ENCODE measurements at regions not wholly inside any gene's neighbourhood (a gene's known extent, or its start where the extent isn't known, plus 50 kb on each side); places are given as distances from the start of the nearest gene placed in this dataset.

DNA sequence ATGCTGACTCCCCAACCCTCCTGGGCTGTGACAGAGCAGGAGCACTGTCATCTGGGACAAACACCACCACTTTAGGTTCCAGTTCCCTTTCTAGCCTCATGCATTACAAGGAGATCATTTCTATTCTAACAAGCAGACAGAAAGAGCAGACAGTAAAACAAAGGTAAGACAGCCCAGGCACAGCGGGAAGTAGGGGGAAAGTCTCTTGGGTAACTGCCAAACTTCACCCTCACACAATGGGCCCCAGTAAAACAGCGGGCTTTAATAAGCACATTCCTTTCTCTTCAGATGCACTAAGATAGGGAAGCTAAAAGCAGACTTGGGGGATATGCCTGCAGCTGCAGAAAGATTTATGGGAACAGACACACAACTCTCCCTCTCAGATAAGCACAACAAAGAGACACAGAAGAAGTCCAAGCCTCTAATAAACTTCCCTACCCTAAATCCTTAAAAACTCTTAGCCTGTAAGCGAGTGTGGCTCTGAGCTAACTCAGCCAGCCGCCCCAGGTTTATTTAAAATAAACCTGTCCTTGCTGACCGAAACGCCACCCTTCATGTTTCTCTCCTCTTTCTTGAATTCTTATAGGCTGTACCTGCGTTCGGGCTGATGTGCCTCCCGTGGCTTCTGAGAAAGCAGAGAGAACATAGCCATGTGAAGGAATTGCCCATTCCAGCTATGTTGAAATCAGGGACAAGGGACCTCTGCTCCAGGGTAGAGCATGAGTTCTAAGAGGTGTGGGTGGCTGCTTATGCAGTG is 726.8 kb upstream of the DDX18 start:
- intact Hi-C loops (cut with DNase I, micrococcal nuclease): no loop called here
- Mint-ChIP-seq H3K27ac (no peak overlapping the region), H3K4me3 (no peak overlapping the region), H3K9me3 (ENCODE audit: low read depth) (peaks cover 3% of the 10 kb centered on the region), H3K27me3 (no peaks in the 10 kb centered on the region), H3K4me1 (no peaks in the 10 kb centered on the region), H3K36me3 (ENCODE audit: low read depth) (no peaks in the 10 kb centered on the region)
- ATAC-seq: no peak
- no peak for DNase-seq
- CTCF ChIA-PET: no interaction called here
- POLR2A ChIA-PET: no interaction called here

DNA sequence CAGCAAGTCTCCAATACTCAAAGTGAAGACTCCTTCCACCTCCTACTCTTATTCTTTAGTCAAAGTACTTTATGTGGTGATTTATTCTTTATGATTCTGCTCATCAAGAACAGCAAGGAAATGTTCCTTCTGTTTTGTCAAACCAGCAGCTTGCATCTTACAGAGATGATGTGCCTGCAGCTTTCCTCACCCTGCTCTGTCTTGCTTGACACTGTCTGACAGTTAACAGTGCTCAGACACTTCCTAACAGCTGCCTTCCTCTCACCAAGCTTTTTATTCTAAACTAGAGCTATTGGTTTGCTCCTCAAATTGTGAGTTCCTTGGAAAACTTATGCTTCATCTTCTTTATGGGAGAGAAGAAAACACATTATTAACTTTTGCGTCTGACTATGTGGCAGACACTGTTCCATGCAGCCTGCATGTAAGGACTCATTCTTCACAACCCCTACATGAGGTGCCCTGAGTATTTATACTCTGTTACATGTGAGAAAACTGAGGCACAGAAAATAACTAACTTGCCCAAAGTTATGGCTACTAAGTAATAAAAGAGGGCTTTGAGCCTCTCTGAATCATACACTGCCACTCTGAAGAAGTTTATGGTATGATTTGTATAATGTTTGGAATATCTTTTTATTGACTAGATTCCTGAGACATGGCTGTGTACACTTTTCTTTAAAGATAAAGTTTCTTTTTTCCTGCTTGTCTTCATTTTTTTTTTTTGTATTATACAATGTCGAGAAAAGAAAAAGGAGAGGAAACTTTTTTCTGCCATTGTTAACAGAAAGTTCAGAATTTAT is 723.3 kb upstream of the DDX18 start:
- no peaks in the 10 kb centered on the region for H3K4me1 Mint-ChIP-seq
- no peak for DNase-seq
- ChIA-PET POLR2A (no interaction called here), CTCF (no interaction called here)
- intact Hi-C loops (cut with DNase I, micrococcal nuclease): no loop called here
- H3K27ac Mint-ChIP-seq: no peak overlapping the region
- no peaks in the 10 kb centered on the region for H3K36me3 Mint-ChIP-seq (ENCODE audit: low read depth)
- ATAC-seq: no peak
- no peak overlapping the region for H3K4me3 Mint-ChIP-seq
- H3K9me3 Mint-ChIP-seq (ENCODE audit: low read depth): peaks cover 3% of the 10 kb centered on the region
- no peaks in the 10 kb centered on the region for H3K27me3 Mint-ChIP-seq

DNA sequence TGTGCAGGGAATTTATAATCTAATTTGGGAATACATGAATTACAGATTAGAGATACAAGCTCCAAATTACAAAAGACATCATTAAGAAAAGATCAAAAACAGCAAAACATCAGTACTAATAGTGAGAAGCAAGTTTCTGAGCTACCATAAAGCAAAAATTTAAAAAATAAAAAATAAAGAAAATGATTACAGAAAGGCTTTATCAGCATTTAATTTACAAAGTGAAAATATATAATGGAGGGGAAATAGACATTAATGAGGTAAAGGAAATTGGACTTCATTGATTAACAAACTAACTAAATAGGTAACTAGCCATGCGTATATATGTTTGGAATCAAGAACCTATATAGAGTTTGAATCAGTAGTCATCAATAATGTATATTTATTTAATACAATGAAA is 712.9 kb upstream of the DDX18 start:
- intact Hi-C loops (cut with DNase I, micrococcal nuclease): no loop called here
- DNase-seq: no peak

DNA sequence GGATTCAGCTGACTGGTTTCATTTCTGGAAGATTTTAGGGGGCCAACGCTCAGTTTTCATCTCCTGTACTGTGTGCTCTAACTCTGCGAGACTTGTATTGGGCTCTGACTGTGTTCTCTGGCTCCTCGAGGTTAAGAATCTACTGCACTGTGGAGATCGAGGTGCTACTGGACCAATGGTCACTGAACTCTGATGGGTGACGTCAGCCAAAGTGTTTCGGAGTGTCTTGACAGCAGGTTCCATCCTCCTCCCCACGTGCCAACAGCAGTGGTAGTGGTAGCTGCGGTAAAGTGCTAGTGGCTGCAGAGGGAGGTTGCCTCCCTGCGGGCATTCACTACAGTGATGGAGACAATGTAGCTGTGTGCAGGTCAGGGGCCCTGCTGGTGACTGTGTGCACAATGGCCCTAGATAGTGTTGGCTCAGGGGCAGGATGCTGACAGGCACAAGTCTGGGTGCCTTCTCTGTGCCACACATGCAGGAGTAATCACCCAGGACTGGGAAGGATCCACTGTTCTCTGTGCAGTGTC is 705.7 kb upstream of the DDX18 start:
- ATAC-seq: no peak
- ChIA-PET CTCF (no interaction called here), POLR2A (no interaction called here)
- Mint-ChIP-seq H3K4me3 (no peak overlapping the region), H3K27ac (no peak overlapping the region), H3K4me1 (no peaks in the 10 kb centered on the region), H3K9me3 (ENCODE audit: low read depth) (peaks cover 11% of the 10 kb centered on the region), H3K36me3 (ENCODE audit: low read depth) (no peaks in the 10 kb centered on the region), H3K27me3 (no peaks in the 10 kb centered on the region)
- DNase-seq: no peak
- intact Hi-C loops (cut with DNase I, micrococcal nuclease): no loop called here

More for the DNA sequence above, 712.9 kb upstream of the DDX18 start:
- no peak overlapping the region for H3K27ac Mint-ChIP-seq
- H3K4me3 Mint-ChIP-seq: no peak overlapping the region
- POLR2A ChIA-PET: no interaction called here
- no peaks in the 10 kb centered on the region for H3K4me1 Mint-ChIP-seq
- H3K27me3 Mint-ChIP-seq: no peaks in the 10 kb centered on the region
- ATAC-seq: no peak
- H3K36me3 Mint-ChIP-seq (ENCODE audit: low read depth): no peaks in the 10 kb centered on the region
- peaks cover 2% of the 10 kb centered on the region for H3K9me3 Mint-ChIP-seq (ENCODE audit: low read depth)
- CTCF ChIA-PET: no interaction called here

DNA sequence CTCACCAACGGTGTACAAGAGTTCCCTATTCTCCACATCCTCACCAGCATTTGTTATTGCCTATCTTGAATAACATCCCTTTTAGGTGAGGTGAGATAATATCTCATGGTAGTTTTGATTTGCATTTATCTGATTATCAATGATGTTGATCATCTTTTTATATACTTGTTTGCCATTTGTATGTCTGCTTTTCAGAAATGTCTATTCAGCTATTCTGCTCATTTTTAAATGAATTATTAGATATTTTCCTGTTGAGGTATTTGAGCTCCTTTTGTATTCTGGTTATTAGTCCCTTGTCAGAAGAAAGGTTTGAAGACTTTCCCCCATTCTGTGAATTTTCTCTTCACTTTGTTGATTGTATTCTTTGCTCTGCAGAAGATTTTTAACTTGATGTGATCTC is 695.5 kb upstream of the DDX18 start:
- ATAC-seq (no peak), DNase-seq (no peak)
- Mint-ChIP-seq H3K4me3 (no peak overlapping the region), H3K27me3 (no peaks in the 10 kb centered on the region), H3K27ac (no peak overlapping the region), H3K4me1 (no peaks in the 10 kb centered on the region), H3K9me3 (ENCODE audit: low read depth) (peaks cover 6% of the 10 kb centered on the region), H3K36me3 (ENCODE audit: low read depth) (no peaks in the 10 kb centered on the region)
- ChIA-PET POLR2A (no interaction called here), CTCF (no interaction called here)
- intact Hi-C loops (cut with DNase I, micrococcal nuclease): no loop called here

DNA sequence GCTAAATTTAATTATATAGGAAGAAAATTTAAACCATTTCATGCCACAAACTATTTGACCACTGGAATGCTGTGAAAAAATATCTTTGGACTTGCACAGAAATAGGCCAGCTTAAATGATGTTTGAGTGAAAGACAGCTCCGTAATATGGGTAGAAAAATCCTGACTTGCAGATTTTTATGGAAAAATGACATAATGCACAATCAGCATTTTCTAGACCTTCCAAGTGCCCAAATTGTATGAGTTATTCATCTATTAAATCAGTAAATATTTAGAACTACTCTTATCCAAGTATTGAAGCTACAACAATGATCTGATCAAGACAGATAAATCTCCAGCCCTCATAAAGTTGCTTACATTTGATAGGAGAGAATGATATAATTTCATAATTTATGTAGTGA is 691.1 kb upstream of the DDX18 start:
- POLR2A ChIA-PET: no interaction called here

DNA sequence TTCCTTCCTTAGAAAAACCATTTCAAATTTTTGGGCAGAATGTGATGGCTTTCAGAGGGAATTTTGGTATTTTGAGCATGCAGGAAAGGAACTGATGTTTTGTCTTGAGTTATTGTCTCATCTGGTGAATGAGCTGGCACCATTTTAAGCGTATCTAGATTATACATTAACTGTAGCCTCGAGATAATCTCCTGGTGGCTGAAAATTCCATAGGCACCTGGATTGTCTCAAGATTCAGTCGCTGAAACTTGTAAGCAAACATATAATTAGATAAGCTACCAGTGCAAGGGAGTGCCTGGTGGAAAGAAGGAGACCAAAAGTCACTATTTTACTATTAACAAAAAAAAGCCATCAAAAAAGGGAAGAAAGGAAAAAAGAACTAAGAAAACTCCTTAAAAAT is 687.8 kb upstream of the DDX18 start:
- POLR2A ChIA-PET: no interaction called here
- ATAC-seq: no peak

More for the DNA sequence above, 691.1 kb upstream of the DDX18 start:
- DNase-seq (no peak), ATAC-seq (no peak)
- Mint-ChIP-seq H3K27ac (no peak overlapping the region), H3K4me1 (no peaks in the 10 kb centered on the region), H3K36me3 (ENCODE audit: low read depth) (no peaks in the 10 kb centered on the region), H3K27me3 (no peaks in the 10 kb centered on the region), H3K4me3 (no peak overlapping the region), H3K9me3 (ENCODE audit: low read depth) (peaks cover 7% of the 10 kb centered on the region)
- intact Hi-C loops (cut with DNase I, micrococcal nuclease): no loop called here
- CTCF ChIA-PET: no interaction called here

DNA sequence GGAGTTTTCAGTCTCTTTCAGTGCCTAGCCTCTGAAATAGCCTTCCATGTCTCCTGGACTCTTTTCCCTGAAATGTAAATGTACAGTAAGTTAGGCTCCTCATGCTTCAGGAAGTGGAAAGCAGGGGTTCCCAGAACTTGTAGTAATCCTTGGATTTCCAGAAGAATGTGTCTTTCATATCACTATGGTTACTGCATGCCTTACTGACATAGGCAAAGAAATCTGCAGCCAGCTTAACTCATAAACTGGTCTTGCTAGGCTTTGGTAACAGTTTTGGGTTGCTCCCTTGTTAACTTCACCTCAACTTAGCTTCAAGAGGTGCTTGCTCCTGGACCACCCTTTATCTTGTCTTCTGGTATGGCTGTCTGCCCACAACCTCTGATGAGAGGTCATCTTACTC is 686.8 kb upstream of the DDX18 start:
- intact Hi-C loops (cut with DNase I, micrococcal nuclease): no loop called here
- ChIA-PET POLR2A (no interaction called here), CTCF (no interaction called here)
- H3K36me3 Mint-ChIP-seq (ENCODE audit: low read depth): no peaks in the 10 kb centered on the region
- no peak for DNase-seq
- H3K27me3 Mint-ChIP-seq: no peaks in the 10 kb centered on the region
- no peak overlapping the region for H3K27ac Mint-ChIP-seq
- no peaks in the 10 kb centered on the region for H3K4me1 Mint-ChIP-seq
- H3K4me3 Mint-ChIP-seq: no peak overlapping the region
- ATAC-seq: no peak
- H3K9me3 Mint-ChIP-seq (ENCODE audit: low read depth): peaks cover 5% of the 10 kb centered on the region

More for the DNA sequence above, 687.8 kb upstream of the DDX18 start:
- no peaks in the 10 kb centered on the region for H3K4me1 Mint-ChIP-seq
- CTCF ChIA-PET: no interaction called here
- intact Hi-C loops (cut with DNase I, micrococcal nuclease): no loop called here
- H3K36me3 Mint-ChIP-seq (ENCODE audit: low read depth): no peaks in the 10 kb centered on the region
- no peaks in the 10 kb centered on the region for H3K27me3 Mint-ChIP-seq
- H3K27ac Mint-ChIP-seq: no peak overlapping the region
- peaks cover 5% of the 10 kb centered on the region for H3K9me3 Mint-ChIP-seq (ENCODE audit: low read depth)
- no peak overlapping the region for H3K4me3 Mint-ChIP-seq
- no peak for DNase-seq

DNA sequence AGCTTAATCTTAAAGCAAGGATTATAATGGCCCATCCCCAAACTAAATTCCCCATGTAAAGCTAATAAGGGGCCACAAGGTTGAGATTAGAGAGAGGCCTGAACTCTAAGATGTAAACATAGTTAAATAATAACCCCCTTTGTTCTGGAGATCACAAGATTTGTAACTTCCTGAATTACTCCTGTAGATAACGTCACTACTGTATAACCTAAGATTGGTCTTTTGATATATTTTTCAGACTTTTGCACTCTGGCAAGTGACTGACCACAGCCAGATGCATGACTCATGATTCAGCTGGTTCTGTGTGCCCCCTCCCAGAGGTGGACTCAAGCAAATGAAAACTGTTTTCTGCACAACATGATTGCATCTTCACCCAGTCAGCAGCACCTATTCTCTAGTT is 686.0 kb upstream of the DDX18 start:
- ChIA-PET CTCF (no interaction called here), POLR2A (no interaction called here)
- no peak overlapping the region for H3K4me3 Mint-ChIP-seq

DNA sequence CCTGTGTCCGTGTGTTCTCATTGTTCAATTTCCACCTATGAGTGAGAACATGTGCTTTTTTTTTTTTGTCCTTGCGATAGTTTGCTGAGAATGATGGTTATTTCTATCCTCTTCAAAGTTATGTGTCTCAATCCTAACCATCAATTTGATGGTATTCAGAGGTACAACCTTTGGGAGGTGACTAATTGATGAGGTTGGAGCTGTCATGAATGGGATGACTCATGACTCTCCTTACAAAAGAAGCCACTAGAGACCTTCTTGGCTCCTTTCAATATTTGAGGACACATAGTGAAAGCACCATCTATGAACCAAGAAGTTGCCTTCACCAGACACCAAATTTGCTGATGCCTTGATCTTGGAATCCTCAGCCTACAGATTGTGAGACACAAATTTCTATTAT is 677.1 kb upstream of the DDX18 start:
- H3K27me3 Mint-ChIP-seq: no peaks in the 10 kb centered on the region
- no peaks in the 10 kb centered on the region for H3K4me1 Mint-ChIP-seq
- POLR2A ChIA-PET: no interaction called here
- peaks cover 3% of the 10 kb centered on the region for H3K9me3 Mint-ChIP-seq (ENCODE audit: low read depth)
- DNase-seq: no peak
- H3K36me3 Mint-ChIP-seq (ENCODE audit: low read depth): no peaks in the 10 kb centered on the region
- CTCF ChIA-PET: no interaction called here
- H3K27ac Mint-ChIP-seq: no peak overlapping the region
- intact Hi-C loops (cut with DNase I, micrococcal nuclease): no loop called here
- ATAC-seq: no peak
- no peak overlapping the region for H3K4me3 Mint-ChIP-seq

More for the DNA sequence above, 686.0 kb upstream of the DDX18 start:
- Mint-ChIP-seq H3K27ac (no peak overlapping the region), H3K36me3 (ENCODE audit: low read depth) (no peaks in the 10 kb centered on the region), H3K9me3 (ENCODE audit: low read depth) (peaks cover 5% of the 10 kb centered on the region), H3K27me3 (no peaks in the 10 kb centered on the region), H3K4me1 (no peaks in the 10 kb centered on the region)
- ATAC-seq: no peak
- DNase-seq: no peak
- intact Hi-C loops (cut with DNase I, micrococcal nuclease): no loop called here

DNA sequence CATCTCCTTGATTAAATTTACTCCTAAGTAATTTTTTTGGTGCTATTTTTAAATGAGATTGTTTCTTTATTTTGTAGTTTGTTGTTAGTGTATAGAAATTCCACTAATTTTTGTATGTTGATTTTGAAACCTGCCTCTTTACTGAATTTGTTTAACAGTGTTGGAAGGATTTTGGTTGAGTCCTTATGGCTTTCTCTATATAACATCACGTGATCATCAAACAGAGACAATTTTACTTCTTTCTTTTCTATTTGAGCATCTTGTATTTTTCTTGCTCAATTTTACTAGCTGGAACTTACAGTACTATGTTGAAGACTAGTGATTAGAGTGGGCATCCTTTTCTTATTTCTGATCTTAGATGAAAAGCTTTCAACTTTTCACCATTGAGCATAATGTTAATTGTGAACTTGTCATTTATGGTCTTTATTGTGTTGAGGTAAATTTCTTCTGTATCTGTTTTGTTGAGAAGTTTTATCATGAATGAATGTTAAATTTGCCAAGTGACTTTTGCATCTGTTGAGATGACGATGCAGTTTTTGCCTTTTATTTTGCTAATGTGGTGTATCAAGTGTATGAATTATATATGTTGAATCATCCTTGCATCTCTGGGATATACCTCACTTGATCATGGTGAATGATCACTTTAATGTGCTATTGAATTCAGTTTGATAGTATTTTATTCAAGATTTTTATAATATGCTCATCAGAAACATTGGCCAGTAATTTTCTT is 645.3 kb upstream of the DDX18 start:
- ChIA-PET POLR2A (no interaction called here), CTCF (no interaction called here)
- Mint-ChIP-seq H3K9me3 (ENCODE audit: low read depth) (peaks cover 21% of the 10 kb centered on the region), H3K4me1 (no peaks in the 10 kb centered on the region), H3K27me3 (no peaks in the 10 kb centered on the region), H3K4me3 (no peak overlapping the region), H3K27ac (no peak overlapping the region), H3K36me3 (ENCODE audit: low read depth) (no peaks in the 10 kb centered on the region)
- no peak for DNase-seq
- intact Hi-C loops (cut with DNase I, micrococcal nuclease): no loop called here
- ATAC-seq: no peak

DNA sequence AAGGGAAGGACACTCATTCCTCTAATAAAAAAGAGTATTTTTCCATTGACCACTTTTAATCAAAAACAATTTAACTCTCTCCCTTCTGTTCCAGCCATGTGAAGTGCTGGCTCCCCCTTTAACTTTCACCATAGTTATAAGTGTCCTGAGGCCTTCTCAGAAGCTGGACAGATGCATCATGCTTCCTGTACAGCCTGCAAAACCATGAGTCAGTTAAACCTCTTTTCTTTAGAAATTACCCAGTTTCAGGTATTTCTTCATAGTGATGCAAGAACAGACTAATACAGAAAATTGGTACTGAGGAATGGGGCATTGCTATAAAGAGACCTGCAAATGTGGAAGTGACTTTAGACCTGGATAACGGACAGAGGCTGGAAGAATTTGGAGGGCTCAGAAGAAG is 643.6 kb upstream of the DDX18 start:
- H3K4me1 Mint-ChIP-seq: no peaks in the 10 kb centered on the region
- H3K36me3 Mint-ChIP-seq (ENCODE audit: low read depth): no peaks in the 10 kb centered on the region
- intact Hi-C loops (cut with DNase I, micrococcal nuclease): no loop called here
- ATAC-seq: no peak
- H3K9me3 Mint-ChIP-seq (ENCODE audit: low read depth): peaks cover 17% of the 10 kb centered on the region
- no peak for DNase-seq
- ChIA-PET POLR2A (no interaction called here), CTCF (no interaction called here)
- H3K4me3 Mint-ChIP-seq: no peak overlapping the region
- H3K27me3 Mint-ChIP-seq: no peaks in the 10 kb centered on the region
- H3K27ac Mint-ChIP-seq: no peak overlapping the region

Measured in activated CD4-positive, alpha-beta T cell treated with anti-CD3 and anti-CD28 coated beads for 36 hours (primary cell).